ENCODE measurements at regions not wholly inside any gene's neighbourhood (a gene's known extent, or its start where the extent isn't known, plus 50 kb on each side); places are given as distances from the start of the nearest gene placed in this dataset.

DNA sequence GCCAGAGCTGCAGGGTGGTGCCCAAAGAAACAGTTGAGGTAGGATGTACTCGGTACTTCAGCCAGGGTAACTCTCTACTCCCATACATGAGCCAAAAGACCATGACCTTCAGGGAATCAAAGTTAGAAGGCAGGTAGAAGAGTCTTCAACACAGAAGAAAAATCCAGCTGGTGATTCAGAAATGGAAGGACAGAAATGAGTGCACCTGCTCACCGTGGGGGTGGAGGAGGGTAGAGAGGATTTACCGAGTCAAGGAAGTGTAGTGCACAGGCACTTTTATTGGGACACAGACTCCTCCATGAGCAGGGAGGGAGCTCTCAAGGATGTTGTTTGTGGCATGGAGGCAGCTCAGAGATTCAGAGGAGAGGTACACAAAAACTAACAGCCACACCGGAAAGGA, 330.3 kb upstream of the PRDM1 start:
- TF ChIP-seq, protein P1, sequence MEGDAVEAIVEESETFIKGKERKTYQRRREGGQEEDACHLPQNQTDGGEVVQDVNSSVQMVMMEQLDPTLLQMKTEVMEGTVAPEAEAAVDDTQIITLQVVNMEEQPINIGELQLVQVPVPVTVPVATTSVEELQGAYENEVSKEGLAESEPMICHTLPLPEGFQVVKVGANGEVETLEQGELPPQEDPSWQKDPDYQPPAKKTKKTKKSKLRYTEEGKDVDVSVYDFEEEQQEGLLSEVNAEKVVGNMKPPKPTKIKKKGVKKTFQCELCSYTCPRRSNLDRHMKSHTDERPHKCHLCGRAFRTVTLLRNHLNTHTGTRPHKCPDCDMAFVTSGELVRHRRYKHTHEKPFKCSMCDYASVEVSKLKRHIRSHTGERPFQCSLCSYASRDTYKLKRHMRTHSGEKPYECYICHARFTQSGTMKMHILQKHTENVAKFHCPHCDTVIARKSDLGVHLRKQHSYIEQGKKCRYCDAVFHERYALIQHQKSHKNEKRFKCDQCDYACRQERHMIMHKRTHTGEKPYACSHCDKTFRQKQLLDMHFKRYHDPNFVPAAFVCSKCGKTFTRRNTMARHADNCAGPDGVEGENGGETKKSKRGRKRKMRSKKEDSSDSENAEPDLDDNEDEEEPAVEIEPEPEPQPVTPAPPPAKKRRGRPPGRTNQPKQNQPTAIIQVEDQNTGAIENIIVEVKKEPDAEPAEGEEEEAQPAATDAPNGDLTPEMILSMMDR (IDR thresholded peaks at IDR 0.05; ENCODE audit: borderline replicate concordance, control extremely low read depth, extremely low read depth, insufficient read depth, missing control alignments) = no peak
- DNase-seq (ENCODE audit: low spot score) = no peak
- in situ Hi-C loops (cut with MboI; ENCODE audit: low sequenced_read_pairs, unreplicated experiment) = no loop called here

DNA sequence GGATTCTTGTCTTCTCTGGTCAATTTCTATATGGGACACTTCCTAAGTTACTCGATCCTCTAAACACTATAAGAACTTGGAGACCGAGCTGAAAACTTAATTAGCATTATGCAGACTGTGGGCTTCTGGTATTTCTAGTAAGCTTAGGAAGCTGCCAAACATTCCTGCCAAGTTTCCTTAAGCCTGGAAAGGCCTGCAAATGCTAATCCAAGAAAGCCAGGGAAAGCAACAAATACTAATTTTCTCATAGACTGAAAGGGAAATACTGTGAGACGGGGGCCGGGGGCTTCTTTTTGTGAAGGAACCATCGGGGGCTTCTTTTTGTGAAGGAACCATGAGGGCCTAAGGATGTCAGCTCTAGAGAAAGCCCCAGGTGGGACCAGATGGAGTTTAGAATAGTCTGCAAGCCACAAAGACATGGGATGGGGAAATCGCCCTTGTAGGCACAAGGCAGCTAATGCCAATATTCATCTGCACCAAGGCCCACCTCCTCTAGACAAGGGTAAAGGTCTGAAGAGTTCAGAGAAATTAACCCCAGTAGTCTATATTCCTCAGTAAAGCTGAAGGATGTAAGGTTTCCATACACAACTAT, 332.4 kb upstream of the PRDM1 start:
- TF ChIP-seq, protein P1 (IDR thresholded peaks at IDR 0.05; ENCODE audit: borderline replicate concordance, control extremely low read depth, extremely low read depth, insufficient read depth, missing control alignments) = no peak
- no peak for DNase-seq (ENCODE audit: low spot score)
- in situ Hi-C loops (cut with MboI; ENCODE audit: low sequenced_read_pairs, unreplicated experiment) = no loop called here

DNA sequence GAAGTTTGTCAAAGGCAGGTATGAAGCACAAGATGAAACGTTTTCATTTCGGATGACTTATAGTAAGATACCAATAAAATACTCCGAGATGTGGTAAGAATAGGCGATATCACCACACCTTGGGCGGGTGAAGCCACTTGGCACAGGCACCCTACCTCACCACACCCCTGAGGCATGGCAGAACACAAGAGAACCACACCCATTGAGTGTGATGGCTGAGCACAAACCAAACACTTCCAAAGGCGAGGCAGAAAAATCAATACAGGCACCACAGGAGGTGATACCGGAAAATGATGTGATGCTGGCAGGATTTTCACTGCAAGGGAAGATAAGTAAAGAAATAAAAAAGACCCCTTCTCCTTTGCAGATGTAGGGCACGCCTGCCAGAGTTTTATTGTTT, 332.9 kb upstream of the PRDM1 start:
- DNase-seq (ENCODE audit: low spot score) = no peak
- TF ChIP-seq, protein P1 (IDR thresholded peaks at IDR 0.05; ENCODE audit: borderline replicate concordance, control extremely low read depth, extremely low read depth, insufficient read depth, missing control alignments) = no peak
- in situ Hi-C loops (cut with MboI; ENCODE audit: low sequenced_read_pairs, unreplicated experiment) = no loop called here

DNA sequence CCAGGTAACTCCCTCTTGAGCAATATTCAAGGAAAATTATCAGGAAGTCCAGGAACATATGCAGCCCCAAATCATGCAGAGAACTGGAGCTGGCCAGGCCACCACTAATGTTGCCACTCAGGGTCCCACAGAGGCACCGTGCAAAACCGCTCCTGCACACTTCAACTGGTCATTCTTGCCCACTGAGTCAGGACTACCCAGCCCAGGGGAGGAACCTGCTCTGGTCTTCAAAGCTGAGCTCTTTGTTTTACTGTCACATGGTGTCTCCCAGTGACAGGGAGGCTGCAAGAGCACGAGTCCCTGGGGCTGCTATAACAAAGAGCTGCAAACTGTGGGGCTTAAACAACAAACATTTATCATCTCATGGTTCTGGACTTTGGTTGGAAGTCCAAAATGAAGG, 336.0 kb upstream of the PRDM1 start:
- TF ChIP-seq, protein P1 (IDR thresholded peaks at IDR 0.05; ENCODE audit: borderline replicate concordance, control extremely low read depth, extremely low read depth, insufficient read depth, missing control alignments) = no peak
- in situ Hi-C loops (cut with MboI; ENCODE audit: low sequenced_read_pairs, unreplicated experiment) = no loop called here
- no peak for DNase-seq (ENCODE audit: low spot score)

DNA sequence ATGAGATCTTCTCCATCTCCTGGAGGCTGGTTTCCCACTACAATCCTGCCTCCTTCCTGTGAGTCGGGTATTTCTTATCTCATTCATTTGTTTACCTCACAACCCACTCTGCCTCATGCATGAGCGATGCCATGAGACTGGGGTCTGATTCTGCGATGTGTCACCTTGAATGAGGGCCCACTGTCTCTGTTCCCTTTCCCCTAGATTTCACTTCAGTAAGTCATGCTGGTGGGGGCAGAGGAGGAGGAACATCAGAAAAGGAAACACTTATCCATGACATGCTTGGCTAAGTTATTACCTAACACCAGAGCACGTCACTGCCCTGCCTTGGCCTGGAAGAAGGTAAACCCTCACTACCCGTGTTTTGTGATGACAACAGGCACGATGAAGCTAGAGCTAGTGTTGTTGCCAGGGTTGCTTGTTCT, 337.4 kb upstream of the PRDM1 start:
- in situ Hi-C loops (cut with MboI; ENCODE audit: low sequenced_read_pairs, unreplicated experiment) = loop anchor here (10.0 kb wide), 1 partner anchor 264 kb away; no protein-coding TSS in a partner anchor
- TF ChIP-seq, protein P1 (IDR thresholded peaks at IDR 0.05; ENCODE audit: borderline replicate concordance, control extremely low read depth, extremely low read depth, insufficient read depth, missing control alignments) = no peak
- DNase-seq (ENCODE audit: low spot score) = no peak

DNA sequence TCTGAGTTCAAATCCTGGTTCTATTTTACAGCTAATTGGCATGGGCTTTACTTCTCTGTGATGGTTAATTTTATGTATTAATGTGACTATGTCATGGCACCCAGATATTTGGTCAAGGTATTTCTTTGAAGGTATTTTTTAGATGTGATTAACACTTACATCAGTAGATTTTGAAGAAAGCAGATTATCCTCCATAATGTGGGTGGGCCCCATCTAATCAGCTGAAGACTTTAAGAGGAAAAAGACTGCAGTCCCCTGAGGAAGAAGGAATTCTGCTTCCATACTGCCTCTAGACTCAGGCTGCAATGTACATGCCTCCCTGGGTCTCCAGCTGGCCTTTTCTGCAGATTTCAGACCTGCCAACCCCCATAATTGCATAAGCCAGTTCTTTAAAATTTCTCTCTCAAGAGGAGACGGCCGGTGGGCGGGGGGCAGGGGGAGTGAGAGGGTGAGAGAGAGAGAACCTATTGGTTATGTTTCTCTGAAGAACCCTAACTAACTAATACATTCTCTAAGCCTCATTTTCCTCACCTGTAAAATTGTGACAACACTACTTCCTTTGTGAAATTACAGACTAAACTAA, 338.2 kb upstream of the PRDM1 start:
- TF ChIP-seq, protein P1 (IDR thresholded peaks at IDR 0.05; ENCODE audit: borderline replicate concordance, control extremely low read depth, extremely low read depth, insufficient read depth, missing control alignments) = no peak
- DNase-seq (ENCODE audit: low spot score) = no peak
- in situ Hi-C loops (cut with MboI; ENCODE audit: low sequenced_read_pairs, unreplicated experiment) = loop anchor here (10.0 kb wide), 1 partner anchor 263 kb away; no protein-coding TSS in a partner anchor
